COLO829 (cell line): ENCODE measurements at regions not wholly inside any gene's neighbourhood (a gene's known extent, or its start where the extent isn't known, plus 50 kb on each side); places are given as distances from the start of the nearest gene placed in this dataset.

ENCODE experiments used
- DNase-seq: peaks from one replicate; pipeline ENCODE4 v3.0.0; 2012; ENCODE audit warnings: low spot score

GRCh38 chr11:91470656-91471055, 754.0 kb upstream of the FAT3 start:
- DNase-seq = no peak

GRCh38 chr11:91459840-91460239, 764.8 kb upstream of the FAT3 start:
- DNase-seq = no peak

- no peak for DNase-seq
These were observed 778.4 kb upstream of the FAT3 start for GRCh38 chr11:91446267-91446666.

- DNase-seq = no peak
These were observed 788.8 kb upstream of the FAT3 start for GRCh38 chr11:91435694-91436395.

- no peak for DNase-seq
These were observed 791.2 kb upstream of the FAT3 start for GRCh38 chr11:91433284-91434010.

- no peak for DNase-seq
These were observed 803.0 kb upstream of the FAT3 start for GRCh38 chr11:91421641-91422040.

GRCh38 chr11:91407842-91408241, 816.8 kb upstream of the FAT3 start:
- no peak for DNase-seq

- DNase-seq = no peak
These were observed 818.6 kb upstream of the FAT3 start for GRCh38 chr11:91406009-91406408.

GRCh38 chr11:91404344-91404743, 820.3 kb upstream of the FAT3 start:
- DNase-seq = no peak

- DNase-seq = no peak
These were observed 827.5 kb upstream of the FAT3 start for GRCh38 chr11:91397134-91397468.

- no peak for DNase-seq
These were observed 828.1 kb upstream of the FAT3 start for GRCh38 chr11:91396236-91397133.

GRCh38 chr11:91394727-91395414, 829.7 kb upstream of the FAT3 start:
- DNase-seq = no peak

GRCh38 chr11:91394073-91394726, 830.4 kb upstream of the FAT3 start:
- no peak for DNase-seq

- no peak for DNase-seq
These were observed 841.7 kb upstream of the FAT3 start for GRCh38 chr11:91382946-91383345.

GRCh38 chr11:91374794-91375193, 849.8 kb upstream of the FAT3 start:
- DNase-seq = no peak

GRCh38 chr11:91373497-91373896, 851.1 kb upstream of the FAT3 start:
- DNase-seq = no peak

- no peak for DNase-seq
These were observed 857.8 kb upstream of the FAT3 start for GRCh38 chr11:91366816-91367215.

- DNase-seq = no peak
These were observed 858.5 kb upstream of the FAT3 start for GRCh38 chr11:91365986-91366585.

GRCh38 chr11:91350931-91351330, 873.7 kb upstream of the FAT3 start:
- no peak for DNase-seq

GRCh38 chr11:91326751-91327150, 897.9 kb upstream of the FAT3 start:
- DNase-seq = no peak

- DNase-seq = no peak
These were observed 898.3 kb upstream of the FAT3 start for GRCh38 chr11:91326280-91326679.
